ENCODE measurements at regions not wholly inside any gene's neighbourhood (a gene's known extent, or its start where the extent isn't known, plus 50 kb on each side); places are given as distances from the start of the nearest gene placed in this dataset.

DNA sequence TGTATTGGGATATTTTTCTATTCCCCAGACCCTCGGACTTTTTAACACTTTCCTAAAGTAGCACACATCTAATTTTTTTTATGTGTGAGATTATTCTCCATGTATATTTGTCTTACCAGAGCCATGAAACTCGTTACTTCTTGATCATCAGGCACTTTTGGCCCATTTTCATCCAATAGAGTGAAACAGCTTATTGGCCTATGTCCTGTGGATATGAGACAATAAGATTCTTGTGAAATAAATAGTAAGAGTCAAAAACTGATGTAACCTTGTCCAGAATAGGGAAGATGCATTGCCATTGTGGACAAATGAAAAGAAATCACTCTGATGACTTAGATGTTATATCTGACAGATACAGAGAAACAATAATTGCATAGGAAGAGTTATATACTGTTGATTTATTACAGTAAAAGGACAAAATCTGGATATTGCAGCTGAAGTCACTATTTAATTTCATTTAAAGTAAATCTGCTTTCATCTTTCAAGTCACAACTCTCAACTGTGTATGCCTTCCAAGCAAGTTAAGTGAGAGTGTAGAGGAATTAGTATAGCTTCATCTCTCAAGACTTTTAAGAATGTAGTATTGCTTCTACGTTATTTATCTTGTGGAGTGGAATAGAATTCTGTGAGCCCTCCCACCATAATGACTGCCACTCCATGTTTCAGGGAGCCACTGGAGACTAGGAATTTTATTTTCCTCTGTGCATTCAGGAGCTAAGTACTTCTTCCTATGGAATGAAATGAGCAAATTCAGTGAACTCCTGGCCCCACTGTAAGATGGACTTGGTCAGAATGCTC is 86.9 kb downstream of the ADAMTS1 start:
- H3K4me1 Mint-ChIP-seq = no peaks in the 10 kb centered on the region

DNA sequence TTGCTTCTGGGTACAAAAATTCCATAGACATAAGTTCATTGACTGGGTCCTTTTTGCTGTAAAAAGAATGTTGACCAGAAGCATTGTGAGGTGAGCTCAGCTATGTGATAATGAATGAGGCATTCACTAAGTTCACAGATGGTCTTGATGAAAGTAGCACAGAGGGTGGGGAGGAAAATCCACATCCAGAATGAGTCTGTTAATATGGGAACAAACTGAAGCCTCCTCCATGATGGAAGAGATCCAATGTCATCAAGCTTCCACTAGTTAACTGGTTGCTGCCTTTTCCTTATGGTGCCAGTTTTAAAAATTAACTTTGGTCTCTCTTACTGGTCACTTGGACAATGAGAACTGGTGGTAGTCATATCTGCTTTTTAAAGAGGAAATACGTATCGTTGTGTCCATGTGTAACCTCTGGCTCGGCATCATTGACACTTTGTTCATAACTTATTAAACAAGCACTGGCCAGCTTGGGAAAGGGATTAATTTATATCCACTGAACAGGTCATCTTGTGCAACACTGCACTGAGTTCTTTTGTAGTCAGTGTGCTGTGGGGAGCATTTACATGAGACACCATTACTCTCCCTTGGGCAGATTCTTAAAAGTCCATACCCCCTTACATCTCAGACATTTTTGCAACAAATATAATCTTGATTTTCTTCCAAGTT is 88.6 kb downstream of the ADAMTS1 start:
- H3K4me1 Mint-ChIP-seq = no peaks in the 10 kb centered on the region
- no peaks in the 10 kb centered on the region for H3K36me3 Mint-ChIP-seq (ENCODE audit: low read depth)
- ATAC-seq (no peak), DNase-seq (no peak)
- no peak overlapping the region for H3K27ac Mint-ChIP-seq
- H3K9me3 ChIP-seq (ENCODE audit: control insufficient read depth, low read length, poor library complexity, severe bottlenecking) = no peaks in the 10 kb centered on the region
- H3K4me3 Mint-ChIP-seq = no peak overlapping the region
- H3K27me3 Mint-ChIP-seq = peaks cover 13% of the 10 kb centered on the region

More for the DNA sequence above, 86.9 kb downstream of the ADAMTS1 start:
- no peaks in the 10 kb centered on the region for H3K9me3 ChIP-seq (ENCODE audit: control insufficient read depth, low read length, poor library complexity, severe bottlenecking)
- Mint-ChIP-seq H3K4me3 (no peak overlapping the region), H3K27ac (no peak overlapping the region), H3K36me3 (ENCODE audit: low read depth) (no peaks in the 10 kb centered on the region), H3K27me3 (peaks cover 13% of the 10 kb centered on the region)
- no peak for DNase-seq
- ATAC-seq = no peak

DNA sequence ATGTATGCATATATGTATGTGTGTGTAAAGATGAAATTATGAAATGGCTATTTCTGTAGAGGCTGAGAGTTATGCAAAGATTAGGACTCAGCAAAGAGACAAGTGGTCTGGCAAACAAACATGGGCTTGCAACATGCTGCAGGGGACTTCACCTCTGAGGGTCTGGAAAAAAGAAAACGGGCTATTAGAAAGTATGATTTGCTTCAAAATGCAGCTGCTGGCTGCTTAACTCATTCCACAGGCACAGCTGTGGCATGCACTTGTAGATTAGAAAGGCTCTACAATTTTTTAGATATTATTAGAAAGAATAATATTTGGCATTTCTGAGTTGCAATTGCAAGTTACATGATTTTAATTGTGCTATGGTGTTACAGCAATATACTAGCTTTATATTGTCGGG is 90.4 kb downstream of the ADAMTS1 start:
- no peaks in the 10 kb centered on the region for H3K4me1 Mint-ChIP-seq
- H3K4me3 Mint-ChIP-seq = no peak overlapping the region
- ATAC-seq = no peak
- no peak for DNase-seq
- no peaks in the 10 kb centered on the region for H3K9me3 ChIP-seq (ENCODE audit: control insufficient read depth, low read length, poor library complexity, severe bottlenecking)
- H3K27ac Mint-ChIP-seq = no peak overlapping the region
- peaks cover 13% of the 10 kb centered on the region for H3K27me3 Mint-ChIP-seq
- H3K36me3 Mint-ChIP-seq (ENCODE audit: low read depth) = no peaks in the 10 kb centered on the region

DNA sequence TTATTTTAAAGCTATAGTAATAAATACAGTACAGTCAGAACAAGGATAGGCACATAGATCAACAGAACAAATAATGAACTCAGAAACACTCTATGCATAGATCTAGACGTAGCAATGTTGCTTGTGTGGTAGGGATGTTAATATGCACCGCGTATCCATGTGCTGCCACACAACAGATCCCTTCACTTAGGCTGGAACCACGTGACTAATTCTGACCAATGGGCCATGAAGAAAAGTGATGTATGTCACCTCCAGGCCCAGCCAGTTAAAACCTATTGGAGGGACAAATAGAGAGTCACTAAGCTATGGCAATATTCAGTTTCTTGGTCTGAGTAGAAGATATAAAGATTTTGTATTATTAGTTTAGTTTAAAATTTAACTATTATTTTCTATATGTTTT is 91.4 kb downstream of the ADAMTS1 start:
- DNase-seq (no peak), ATAC-seq (no peak)
- no peak overlapping the region for H3K27ac Mint-ChIP-seq
- peaks cover 13% of the 10 kb centered on the region for H3K27me3 Mint-ChIP-seq
- H3K9me3 ChIP-seq (ENCODE audit: control insufficient read depth, low read length, poor library complexity, severe bottlenecking) = no peaks in the 10 kb centered on the region
- no peaks in the 10 kb centered on the region for H3K36me3 Mint-ChIP-seq (ENCODE audit: low read depth)
- H3K4me3 Mint-ChIP-seq = no peak overlapping the region
- no peaks in the 10 kb centered on the region for H3K4me1 Mint-ChIP-seq

DNA sequence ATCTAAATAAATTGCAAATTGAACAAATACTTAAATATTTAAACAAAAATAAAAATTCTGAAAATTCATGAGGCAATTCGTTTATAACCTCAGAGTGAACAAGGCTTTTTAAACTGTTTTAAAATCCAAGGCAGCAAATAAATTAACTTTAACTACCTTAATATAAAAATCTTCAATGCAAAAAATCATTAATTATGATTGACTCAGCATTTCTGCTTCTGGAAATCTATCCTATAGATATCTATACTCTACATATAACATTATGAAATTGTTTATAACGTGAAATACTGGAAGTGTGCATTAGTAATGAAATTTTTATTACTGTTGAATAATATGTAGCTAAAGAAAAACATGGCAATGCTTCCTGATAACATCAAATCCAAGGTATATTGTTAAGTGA is 92.4 kb downstream of the ADAMTS1 start:
- ATAC-seq = no peak
- Mint-ChIP-seq H3K36me3 (ENCODE audit: low read depth) (no peaks in the 10 kb centered on the region), H3K4me1 (no peaks in the 10 kb centered on the region), H3K27ac (no peak overlapping the region), H3K4me3 (no peak overlapping the region), H3K27me3 (peaks cover 13% of the 10 kb centered on the region)
- DNase-seq = no peak
- no peaks in the 10 kb centered on the region for H3K9me3 ChIP-seq (ENCODE audit: control insufficient read depth, low read length, poor library complexity, severe bottlenecking)

DNA sequence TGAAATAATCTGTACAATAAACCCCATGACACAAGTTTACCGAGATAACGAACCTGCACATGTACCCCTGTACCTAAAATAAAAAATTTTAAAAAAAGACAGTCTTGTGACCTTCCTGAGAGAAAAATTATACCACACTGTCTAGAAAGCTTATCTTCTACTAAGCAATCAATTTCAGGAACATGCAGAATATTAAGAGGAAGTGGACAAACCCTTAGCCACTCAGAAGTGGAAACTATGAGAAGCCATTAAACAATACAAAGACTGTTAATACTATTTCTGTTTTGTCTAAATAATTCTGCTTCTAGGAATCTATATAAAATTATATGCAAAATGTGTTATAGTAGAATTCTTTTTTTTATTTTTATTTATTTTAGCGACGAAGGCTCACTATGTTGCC is 93.9 kb downstream of the ADAMTS1 start:
- no peaks in the 10 kb centered on the region for H3K4me1 Mint-ChIP-seq
- DNase-seq (no peak), ATAC-seq (no peak)
- no peak overlapping the region for H3K4me3 Mint-ChIP-seq
- H3K9me3 ChIP-seq (ENCODE audit: control insufficient read depth, low read length, poor library complexity, severe bottlenecking) = no peaks in the 10 kb centered on the region
- H3K36me3 Mint-ChIP-seq (ENCODE audit: low read depth) = no peaks in the 10 kb centered on the region
- peaks cover 12% of the 10 kb centered on the region for H3K27me3 Mint-ChIP-seq
- no peak overlapping the region for H3K27ac Mint-ChIP-seq

DNA sequence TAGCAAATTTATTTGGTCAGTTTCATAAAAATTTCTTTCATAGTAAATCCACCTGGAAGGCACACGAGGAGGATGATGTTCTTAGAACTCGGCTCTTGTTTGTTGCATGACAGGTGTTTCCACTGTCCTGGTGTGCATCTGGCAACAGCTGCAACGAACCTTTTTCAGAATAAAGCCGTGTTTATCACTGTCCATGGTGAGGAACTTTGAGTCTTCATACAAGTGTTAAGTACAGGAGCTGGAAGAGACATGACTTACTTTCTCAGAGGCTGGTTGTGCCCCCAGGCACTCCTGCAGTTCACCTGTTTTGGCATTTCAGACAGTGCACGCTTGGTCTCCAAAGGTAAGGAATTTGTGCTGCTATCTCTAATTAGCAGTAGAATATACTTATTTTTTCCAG is 97.1 kb downstream of the ADAMTS1 start:
- DNase-seq (no peak), ATAC-seq (no peak)
- no peaks in the 10 kb centered on the region for H3K9me3 ChIP-seq (ENCODE audit: control insufficient read depth, low read length, poor library complexity, severe bottlenecking)
- Mint-ChIP-seq H3K27me3 (peaks cover 12% of the 10 kb centered on the region), H3K4me1 (no peaks in the 10 kb centered on the region), H3K36me3 (ENCODE audit: low read depth) (no peaks in the 10 kb centered on the region), H3K4me3 (no peak overlapping the region), H3K27ac (no peak overlapping the region)

DNA sequence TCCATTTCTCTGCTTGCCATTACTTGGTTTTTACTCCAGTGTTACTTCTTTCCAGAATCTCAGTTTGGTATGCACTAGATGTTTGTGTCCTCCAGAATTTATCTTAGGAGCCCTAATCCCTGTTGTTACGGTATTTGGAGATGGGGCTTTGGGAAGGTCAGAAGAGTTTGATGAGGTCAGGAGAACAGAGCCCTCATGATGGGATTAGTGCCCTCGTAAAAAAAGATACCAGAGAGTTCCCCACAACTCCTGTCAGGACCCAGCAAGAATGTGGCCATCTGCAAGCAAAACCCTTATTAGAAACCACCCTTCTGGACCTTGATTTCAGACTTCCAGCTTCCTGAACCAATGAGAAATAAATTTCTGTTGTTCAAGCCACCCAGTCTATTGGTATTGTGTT is 98.0 kb downstream of the ADAMTS1 start:
- no peak for DNase-seq
- peaks cover 12% of the 10 kb centered on the region for H3K27me3 Mint-ChIP-seq
- no peaks in the 10 kb centered on the region for H3K36me3 Mint-ChIP-seq (ENCODE audit: low read depth)
- H3K4me1 Mint-ChIP-seq = no peaks in the 10 kb centered on the region
- no peak for ATAC-seq
- no peaks in the 10 kb centered on the region for H3K9me3 ChIP-seq (ENCODE audit: control insufficient read depth, low read length, poor library complexity, severe bottlenecking)
- H3K27ac Mint-ChIP-seq = no peak overlapping the region
- H3K4me3 Mint-ChIP-seq = no peak overlapping the region

DNA sequence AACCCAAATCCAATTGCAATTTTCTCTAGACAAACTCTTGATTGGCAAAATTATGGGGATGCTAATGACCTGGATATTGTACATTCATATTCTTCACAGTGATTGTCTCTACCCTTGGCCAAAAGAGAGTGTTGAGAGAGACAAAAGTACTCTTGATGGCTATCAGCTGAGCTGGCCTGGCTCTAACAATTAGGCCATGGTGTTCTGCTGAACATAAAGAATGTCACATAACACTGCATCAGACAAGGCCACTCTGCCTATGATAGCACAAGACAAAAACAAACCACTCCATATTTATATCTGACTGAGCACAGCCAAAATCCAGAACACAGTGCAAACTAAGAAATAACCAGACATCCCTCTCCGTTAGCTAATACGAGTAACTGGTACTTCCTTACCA is 101.7 kb downstream of the ADAMTS1 start:
- no peak for DNase-seq
- H3K27ac Mint-ChIP-seq = no peak overlapping the region
- no peak overlapping the region for H3K4me3 Mint-ChIP-seq
- no peaks in the 10 kb centered on the region for H3K9me3 ChIP-seq (ENCODE audit: control insufficient read depth, low read length, poor library complexity, severe bottlenecking)
- no peaks in the 10 kb centered on the region for H3K36me3 Mint-ChIP-seq (ENCODE audit: low read depth)
- H3K27me3 Mint-ChIP-seq = peaks cover 19% of the 10 kb centered on the region
- no peak for ATAC-seq
- H3K4me1 Mint-ChIP-seq = no peaks in the 10 kb centered on the region

DNA sequence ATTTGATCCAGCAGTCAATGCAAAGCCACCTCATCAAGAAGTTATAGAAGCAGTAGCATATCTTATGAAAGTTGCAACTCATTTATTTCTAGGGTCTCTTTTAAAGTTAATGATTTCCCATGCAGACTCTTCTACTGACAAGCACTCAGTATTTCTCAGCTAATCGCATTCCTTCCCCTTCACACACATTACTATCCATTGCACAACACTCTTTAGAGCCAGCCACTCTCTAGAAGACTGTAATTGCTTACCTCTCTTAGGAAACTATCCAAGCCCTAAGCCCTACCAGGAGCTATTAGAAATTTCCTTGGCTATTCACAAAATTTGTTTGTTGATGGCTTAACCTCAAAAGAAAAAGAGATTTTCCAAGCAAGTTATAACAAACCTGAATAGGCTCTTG is 106.0 kb downstream of the ADAMTS1 start:
- no peaks in the 10 kb centered on the region for H3K9me3 ChIP-seq (ENCODE audit: control insufficient read depth, low read length, poor library complexity, severe bottlenecking)
- no peaks in the 10 kb centered on the region for H3K36me3 Mint-ChIP-seq (ENCODE audit: low read depth)
- no peak overlapping the region for H3K4me3 Mint-ChIP-seq
- ATAC-seq (no peak), DNase-seq (no peak)
- H3K27me3 Mint-ChIP-seq = peaks cover 21% of the 10 kb centered on the region
- no peak overlapping the region for H3K27ac Mint-ChIP-seq
- H3K4me1 Mint-ChIP-seq = no peaks in the 10 kb centered on the region

DNA sequence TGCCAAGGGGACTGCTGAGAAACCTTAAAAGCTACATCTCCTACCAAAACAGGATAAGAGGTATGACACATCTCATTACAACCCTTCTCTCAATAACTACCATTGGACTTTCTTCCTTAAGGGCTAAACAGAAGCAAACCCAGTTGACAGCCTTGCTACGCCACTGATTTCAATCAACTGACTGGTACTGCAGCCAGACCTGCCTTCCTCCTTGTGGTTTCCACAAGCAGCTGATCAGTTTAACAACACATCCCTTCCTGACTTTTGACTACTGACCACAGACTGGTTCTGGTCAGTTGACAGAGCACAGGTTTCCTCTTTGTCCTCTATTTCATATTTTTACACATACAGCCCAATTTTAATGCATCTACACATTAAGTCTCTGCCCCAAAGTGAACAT is 108.8 kb downstream of the ADAMTS1 start:
- DNase-seq (no peak), ATAC-seq (no peak)
- H3K4me3 Mint-ChIP-seq = no peak overlapping the region
- no peak overlapping the region for H3K27ac Mint-ChIP-seq
- no peaks in the 10 kb centered on the region for H3K9me3 ChIP-seq (ENCODE audit: control insufficient read depth, low read length, poor library complexity, severe bottlenecking)
- H3K27me3 Mint-ChIP-seq = peaks cover 32% of the 10 kb centered on the region
- no peaks in the 10 kb centered on the region for H3K4me1 Mint-ChIP-seq
- no peaks in the 10 kb centered on the region for H3K36me3 Mint-ChIP-seq (ENCODE audit: low read depth)

DNA sequence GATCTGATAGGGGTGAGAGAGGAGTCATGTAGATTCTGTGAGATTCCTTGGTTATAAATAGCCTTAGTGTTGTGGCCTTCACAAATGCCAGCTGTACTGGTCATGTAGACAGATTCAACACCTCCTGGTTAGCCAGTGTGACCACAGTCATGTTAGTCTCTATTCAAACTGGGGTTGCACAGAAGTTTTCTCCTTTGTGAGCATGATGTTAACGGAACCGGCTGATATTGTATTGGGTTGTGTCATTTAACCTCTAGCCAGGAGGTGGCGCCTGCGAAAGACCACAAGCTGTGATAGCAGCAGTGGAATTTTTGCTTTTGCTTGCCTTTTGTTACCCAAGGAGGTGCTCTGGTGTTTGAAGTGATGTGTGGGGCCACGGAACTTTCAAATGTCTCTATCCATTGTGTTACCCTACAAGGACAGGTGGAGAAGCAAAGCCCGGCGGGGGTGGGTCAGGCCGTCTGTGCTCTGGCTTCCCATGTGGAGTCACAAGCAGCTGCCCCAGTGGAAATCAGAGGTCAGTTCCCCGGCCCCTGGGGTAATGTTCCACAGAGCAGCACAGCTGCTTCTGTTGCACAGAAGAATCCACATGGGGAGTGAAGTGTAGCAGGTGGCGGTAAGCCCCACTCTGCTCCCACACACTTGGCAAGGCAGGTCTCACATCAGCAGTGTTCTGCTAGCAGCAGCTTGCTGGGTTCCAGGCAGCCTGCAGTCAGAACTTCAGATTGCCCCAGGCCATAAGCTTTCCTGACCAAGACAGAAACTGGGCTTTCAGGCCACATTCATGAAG is 112.6 kb downstream of the ADAMTS1 start:
- H3K27ac Mint-ChIP-seq = no peak overlapping the region
- H3K9me3 ChIP-seq (ENCODE audit: control insufficient read depth, low read length, poor library complexity, severe bottlenecking) = no peaks in the 10 kb centered on the region
- H3K36me3 Mint-ChIP-seq (ENCODE audit: low read depth) = peaks cover 2% of the 10 kb centered on the region
- no peak overlapping the region for H3K4me3 Mint-ChIP-seq
- DNase-seq (no peak), ATAC-seq (no peak)
- H3K27me3 Mint-ChIP-seq = peaks cover 33% of the 10 kb centered on the region
- no peaks in the 10 kb centered on the region for H3K4me1 Mint-ChIP-seq

DNA sequence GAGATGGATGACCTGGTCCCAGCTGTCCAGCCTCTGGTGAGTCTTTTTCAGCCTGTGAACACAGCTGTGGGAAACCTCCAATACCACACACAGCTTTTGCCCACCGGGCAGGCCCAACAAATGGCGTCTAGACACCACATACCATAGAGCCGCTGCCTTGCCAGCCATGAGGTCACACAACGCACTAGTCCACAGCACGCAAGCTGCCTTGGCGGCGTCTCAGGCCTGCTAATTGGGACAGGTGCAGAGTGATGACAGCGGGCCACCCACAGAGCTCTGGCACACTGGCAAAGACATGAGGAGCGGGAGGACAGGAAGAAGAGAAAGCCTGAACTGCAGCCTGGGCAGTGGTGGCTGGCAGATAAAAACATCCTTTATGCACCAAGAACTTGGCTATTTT is 125.5 kb downstream of the ADAMTS1 start:
- Mint-ChIP-seq H3K4me3 (no peak overlapping the region), H3K4me1 (peaks cover 2% of the 10 kb centered on the region), H3K27ac (no peak overlapping the region), H3K27me3 (peaks cover 19% of the 10 kb centered on the region), H3K36me3 (ENCODE audit: low read depth) (no peaks in the 10 kb centered on the region)
- H3K9me3 ChIP-seq (ENCODE audit: control insufficient read depth, low read length, poor library complexity, severe bottlenecking) = no peaks in the 10 kb centered on the region
- ATAC-seq (no peak), DNase-seq (no peak)

Measured in T-helper 17 cell (primary cell).